NB4 (cell line): ENCODE measurements at regions not wholly inside any gene's neighbourhood (a gene's known extent, or its start where the extent isn't known, plus 50 kb on each side); places are given as distances from the start of the nearest gene placed in this dataset.

Experiments
- CTCF ChIP-seq: IDR thresholded peaks from one replicate; pipeline ENCODE4 v1.5.1; 2012; ENCODE audit warnings: low read depth, low read length
- MAX ChIP-seq: IDR thresholded peaks from 2 replicates; pipeline ENCODE4 v1.6.1; 2011; ENCODE audit warnings: low read depth, low read length
- MYC ChIP-seq: IDR thresholded peaks from 2 replicates; pipeline ENCODE4 v1.6.1; 2011; ENCODE audit warnings: low read depth, low read length
- POLR2A ChIP-seq: IDR thresholded peaks from 2 replicates; pipeline ENCODE4 v1.6.1; 2011; ENCODE audit warnings: mild to moderate bottlenecking; ENCODE audit not compliant: insufficient read length; ENCODE audit errors: extremely low read depth

- no peak for TF ChIP-seq CTCF
- no peak for TF ChIP-seq POLR2A
- TF ChIP-seq MAX: no peak
- TF ChIP-seq MYC: no peak
These were observed 114.7 kb upstream of the WNT4 start for GRCh38 chr1:22257290-22258275.
